Effector memory CD8-positive, alpha-beta T cell (primary cell): ENCODE measurements at regions not wholly inside any gene's neighbourhood (a gene's known extent, or its start where the extent isn't known, plus 50 kb on each side); places are given as distances from the start of the nearest gene placed in this dataset.
"Not testable (repeated sequence)": the region's sequence is repeated elsewhere in the genome, so short reads cannot be mapped to it uniquely, and the experiment has no call there.

Experiments
- ATAC-seq: fragments of 150-1000 bp; cut with Tn5 transposase; replicated peaks from 2 replicates; pipeline ENCODE4 v1.10.0; 2021; ENCODE audit warnings: mild to moderate bottlenecking, moderate library complexity
- DNase-seq, 3 experiments: peaks; one replicate each; pipeline ENCODE4 v3.0.0; 2021
- H3K27ac Mint-ChIP-seq, 2 donors: one replicate each; pipeline ENCODE4 v1.8.0; 2022; ENCODE audit warnings: mild to moderate bottlenecking in 2 of 2, mixed read lengths in 2 of 2, moderate library complexity in 2 of 2
- H3K27me3 Mint-ChIP-seq, 2 donors: one replicate each; pipeline ENCODE4 v1.8.0; 2022; ENCODE audit warnings: mixed read lengths in 2 of 2
- H3K36me3 Mint-ChIP-seq: one replicate; pipeline ENCODE4 v1.8.0; 2022; ENCODE audit warnings: mild to moderate bottlenecking, moderate library complexity, mixed read lengths; ENCODE audit not compliant: insufficient read depth
- H3K4me1 Mint-ChIP-seq, 2 donors: one replicate each; pipeline ENCODE4 v1.8.0; 2022; ENCODE audit warnings: low read depth in 2 of 2, mixed read lengths in 2 of 2
- H3K4me3 Mint-ChIP-seq, 2 donors: one replicate each; pipeline ENCODE4 v1.8.0; 2022; ENCODE audit warnings: mild to moderate bottlenecking in 2 of 2, mixed read lengths in 2 of 2, moderate library complexity in 2 of 2
- H3K9me3 Mint-ChIP-seq, 2 donors: one replicate each; pipeline ENCODE4 v1.8.0; 2022; ENCODE audit warnings: mixed read lengths in 2 of 2

- peaks cover 3% of the 10 kb centered on the region for H3K36me3 Mint-ChIP-seq
- H3K27me3 Mint-ChIP-seq: peaks cover 10 to 11% of the 10 kb centered on the region in 2 donors
- no peak overlapping the region for H3K4me3 Mint-ChIP-seq
- H3K9me3 Mint-ChIP-seq: no peaks in the 10 kb centered on the region
- DNase-seq: no peak
- no peak overlapping the region for H3K27ac Mint-ChIP-seq
- H3K4me1 Mint-ChIP-seq: peaks cover 0 to 5% of the 10 kb centered on the region in 2 donors
- no peak for ATAC-seq
Observed at GRCh38 chr9:38518826-38519225, 94.6 kb upstream of the IGFBPL1 start.

GRCh38 chr9:38516273-38516672 is 92.0 kb upstream of the IGFBPL1 start:
- peak; percentile 71 for ATAC-seq
- H3K4me3 Mint-ChIP-seq: peak overlapping the region; percentile 26 to 31
- H3K4me1 Mint-ChIP-seq, DNase-seq, H3K27me3 Mint-ChIP-seq, H3K9me3 Mint-ChIP-seq, H3K36me3 Mint-ChIP-seq: not testable (repeated sequence)
- H3K27ac Mint-ChIP-seq: peak overlapping the region; percentile 57 to 62

- H3K27me3 Mint-ChIP-seq, ATAC-seq, H3K4me3 Mint-ChIP-seq, H3K36me3 Mint-ChIP-seq, DNase-seq, H3K4me1 Mint-ChIP-seq, H3K9me3 Mint-ChIP-seq: not testable (repeated sequence)
- H3K27ac Mint-ChIP-seq: peak overlapping the region in 1 of 2 donors; percentile 22
Observed at GRCh38 chr9:38515055-38515454, 90.8 kb upstream of the IGFBPL1 start.

GRCh38 chr9:38510340-38510739 is 86.1 kb upstream of the IGFBPL1 start:
- H3K9me3 Mint-ChIP-seq, H3K4me3 Mint-ChIP-seq, ATAC-seq, H3K27ac Mint-ChIP-seq, H3K36me3 Mint-ChIP-seq, H3K4me1 Mint-ChIP-seq, DNase-seq: not testable (repeated sequence)
- peaks cover 10 to 11% of the 10 kb centered on the region in 2 donors for H3K27me3 Mint-ChIP-seq

- H3K27ac Mint-ChIP-seq: no peak overlapping the region
- no peaks in the 10 kb centered on the region for H3K36me3 Mint-ChIP-seq
- H3K4me1 Mint-ChIP-seq: no peaks in the 10 kb centered on the region
- no peak overlapping the region for H3K4me3 Mint-ChIP-seq
- no peaks in the 10 kb centered on the region for H3K9me3 Mint-ChIP-seq
- DNase-seq (no peak), ATAC-seq (no peak)
- H3K27me3 Mint-ChIP-seq: peaks cover 14 to 16% of the 10 kb centered on the region in 2 donors
Observed at GRCh38 chr9:38507587-38507986, 83.3 kb upstream of the IGFBPL1 start.

GRCh38 chr9:38500171-38500570 is 75.9 kb upstream of the IGFBPL1 start:
- not testable (repeated sequence) for H3K9me3 Mint-ChIP-seq, H3K36me3 Mint-ChIP-seq, ATAC-seq, H3K4me1 Mint-ChIP-seq, H3K27ac Mint-ChIP-seq, H3K4me3 Mint-ChIP-seq, DNase-seq
- peaks cover 9 to 10% of the 10 kb centered on the region in 2 donors for H3K27me3 Mint-ChIP-seq

- not testable (repeated sequence) for H3K9me3 Mint-ChIP-seq, H3K4me1 Mint-ChIP-seq, H3K27ac Mint-ChIP-seq, ATAC-seq, H3K4me3 Mint-ChIP-seq, H3K36me3 Mint-ChIP-seq, DNase-seq
- H3K27me3 Mint-ChIP-seq: peaks cover 9 to 10% of the 10 kb centered on the region in 2 donors
Observed at GRCh38 chr9:38498551-38498950, 74.3 kb upstream of the IGFBPL1 start.

GRCh38 chr9:38489057-38489456 is 64.8 kb upstream of the IGFBPL1 start:
- Mint-ChIP-seq H3K27me3 (peaks cover 13 to 20% of the 10 kb centered on the region in 2 donors), H3K36me3 (no peaks in the 10 kb centered on the region), H3K4me1 (no peaks in the 10 kb centered on the region), H3K27ac (no peak overlapping the region), H3K9me3 (no peaks in the 10 kb centered on the region), H3K4me3 (no peak overlapping the region)
- no peak for ATAC-seq
- no peak for DNase-seq

GRCh38 chr9:38488156-38488698 is 64.0 kb upstream of the IGFBPL1 start:
- Mint-ChIP-seq H3K36me3 (no peaks in the 10 kb centered on the region), H3K4me3 (no peak overlapping the region), H3K9me3 (no peaks in the 10 kb centered on the region), H3K27ac (no peak overlapping the region), H3K27me3 (peaks cover 18 to 28% of the 10 kb centered on the region in 2 donors), H3K4me1 (no peaks in the 10 kb centered on the region)
- DNase-seq (no peak), ATAC-seq (no peak)

- DNase-seq, ATAC-seq, H3K27ac Mint-ChIP-seq, H3K36me3 Mint-ChIP-seq, H3K4me3 Mint-ChIP-seq, H3K9me3 Mint-ChIP-seq, H3K4me1 Mint-ChIP-seq: not testable (repeated sequence)
- H3K27me3 Mint-ChIP-seq: peaks cover 24 to 34% of the 10 kb centered on the region in 2 donors
Observed at GRCh38 chr9:38487418-38488155, 63.3 kb upstream of the IGFBPL1 start.

- no peak for DNase-seq
- ATAC-seq: no peak
- peaks cover 24 to 42% of the 10 kb centered on the region in 2 donors for H3K27me3 Mint-ChIP-seq
- no peak overlapping the region for H3K27ac Mint-ChIP-seq
- H3K36me3 Mint-ChIP-seq: no peaks in the 10 kb centered on the region
- H3K4me1 Mint-ChIP-seq: no peaks in the 10 kb centered on the region
- no peaks in the 10 kb centered on the region for H3K9me3 Mint-ChIP-seq
- no peak overlapping the region for H3K4me3 Mint-ChIP-seq
Observed at GRCh38 chr9:38486837-38487236, 62.6 kb upstream of the IGFBPL1 start.

GRCh38 chr9:38486056-38486615 is 61.9 kb upstream of the IGFBPL1 start:
- H3K9me3 Mint-ChIP-seq: no peaks in the 10 kb centered on the region
- DNase-seq (no peak), ATAC-seq (no peak)
- H3K36me3 Mint-ChIP-seq: no peaks in the 10 kb centered on the region
- H3K4me1 Mint-ChIP-seq: no peaks in the 10 kb centered on the region
- H3K27ac Mint-ChIP-seq: no peak overlapping the region
- H3K27me3 Mint-ChIP-seq: peaks cover 24 to 44% of the 10 kb centered on the region in 2 donors
- no peak overlapping the region for H3K4me3 Mint-ChIP-seq

GRCh38 chr9:38484076-38484665 is 59.9 kb upstream of the IGFBPL1 start:
- DNase-seq, H3K4me1 Mint-ChIP-seq, H3K27ac Mint-ChIP-seq, H3K4me3 Mint-ChIP-seq, H3K9me3 Mint-ChIP-seq, ATAC-seq, H3K36me3 Mint-ChIP-seq: not testable (repeated sequence)
- peaks cover 24 to 44% of the 10 kb centered on the region in 2 donors for H3K27me3 Mint-ChIP-seq
